Prostate gland (tissue), 2 donors: ENCODE measurements at regions not wholly inside any gene's neighbourhood (a gene's known extent, or its start where the extent isn't known, plus 50 kb on each side); places are given as distances from the start of the nearest gene placed in this dataset.

ENCODE experiments used
- DNase-seq: peaks from one replicate; pipeline ENCODE4 v3.0.0-alpha.2; 2019; ENCODE audit warnings: low spot score
- H3K27ac ChIP-seq, 2 donors: fragments of 200-600 bp; sonication (generic); 2 replicates each; pipeline ENCODE4 v1.5.1; 2017 to 2019
- H3K27me3 ChIP-seq: fragments of 200-600 bp; sonication (generic); replicated peaks from 2 replicates; pipeline ENCODE4 v1.5.1; 2019; ENCODE audit not compliant: insufficient read depth
- H3K36me3 ChIP-seq, 2 donors: fragments of 200-600 bp; sonication (generic); 1 replicate in 1 of 2; 2 replicates in 1 of 2; pipeline versions ENCODE4 v1.5.1 to v1.8.1; 2017 to 2019
- H3K4me1 ChIP-seq: fragments of 200-600 bp; sonication (generic); replicated peaks from 2 replicates; pipeline ENCODE4 v1.5.1; 2019
- H3K4me3 ChIP-seq, 2 donors: fragments of 200-600 bp; sonication (generic); 2 replicates each; pipeline ENCODE4 v1.5.1; 2017 to 2019
- H3K9me3 ChIP-seq: fragments of 200-600 bp; sonication (generic); 2 replicates; pipeline ENCODE4 v1.5.1; 2017
- POLR2A ChIP-seq: fragments of 450-650 bp; IDR thresholded peaks from one replicate; pipeline ENCODE4 v1.6.1; 2016; ENCODE audit warnings: antibody characterized with exemption, mild to moderate bottlenecking
- POLR2AphosphoS5 ChIP-seq: sonication (generic); formaldehyde crosslinking; IDR thresholded peaks from one replicate; pipeline ENCODE4 v1.6.1; 2017; ENCODE audit warnings: antibody characterized with exemption
- WGBS: methylation state at CpG from one replicate; pipeline ENCODE4 v1.1.5; 2018; 5-methylcytosine and 5-hydroxymethylcytosine counted together
- intact Hi-C: fragments of 100-400 bp; cut with DNase I; formaldehyde crosslinking; loops from one replicate; pipeline ENCODE4 v1.14.2; 2022
- TF ChIP-seq, protein P1 (sequence below), 4 experiments: fragments of 200-600 bp in 2 of 4; fragments of 450-650 bp in 2 of 4; sonication (generic) in 2 of 4; IDR thresholded peaks; 1 replicate in 3 of 4; 2 replicates in 1 of 4; pipeline ENCODE4 v1.5.1; 2016 to 2019; ENCODE audit warnings: antibody characterized with exemption in 4 of 4, mild to moderate bottlenecking in 2 of 4, moderate library complexity in 2 of 4

DNA sequence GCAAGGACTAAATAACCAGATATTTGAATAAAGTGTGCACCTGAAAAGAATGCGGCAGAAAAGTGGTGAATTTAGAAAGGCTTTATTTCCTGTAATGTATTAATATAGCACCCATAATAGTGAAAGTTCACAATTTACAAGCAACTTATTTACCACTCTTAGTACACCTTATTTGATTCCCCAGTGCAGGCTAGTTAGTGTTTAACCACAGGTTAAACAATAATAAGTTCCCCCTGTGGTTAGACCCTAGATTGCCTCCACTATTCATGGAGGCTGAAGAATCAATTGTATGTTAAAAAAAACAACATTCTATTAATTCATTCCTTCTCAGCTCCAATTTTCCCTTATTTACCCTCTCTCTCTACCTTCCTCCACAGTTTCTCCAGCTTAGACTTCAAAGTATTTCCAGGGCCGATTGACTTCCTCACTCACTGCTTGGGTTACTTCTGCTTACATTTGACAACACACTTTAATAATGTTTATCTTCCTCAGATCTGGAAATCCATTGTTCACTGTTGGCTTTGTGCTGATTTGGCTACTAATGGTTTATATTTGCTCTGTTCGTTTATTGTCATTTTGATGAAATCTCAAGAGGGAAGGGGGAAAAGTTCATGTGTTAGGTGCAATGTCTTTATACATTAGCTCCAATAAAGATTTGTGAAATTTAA lies 796.3 kb downstream of the BRINP3 start:
- Histone ChIP-seq H3K36me3 (no peaks in the 10 kb centered on the region), H3K4me3 (no peak overlapping the region), H3K9me3 (no peaks in the 10 kb centered on the region), H3K4me1 (no peaks in the 10 kb centered on the region), H3K27me3 (no peaks in the 10 kb centered on the region), H3K27ac (no peak overlapping the region)
- no peak for TF ChIP-seq POLR2AphosphoS5
- TF ChIP-seq, protein P1, sequence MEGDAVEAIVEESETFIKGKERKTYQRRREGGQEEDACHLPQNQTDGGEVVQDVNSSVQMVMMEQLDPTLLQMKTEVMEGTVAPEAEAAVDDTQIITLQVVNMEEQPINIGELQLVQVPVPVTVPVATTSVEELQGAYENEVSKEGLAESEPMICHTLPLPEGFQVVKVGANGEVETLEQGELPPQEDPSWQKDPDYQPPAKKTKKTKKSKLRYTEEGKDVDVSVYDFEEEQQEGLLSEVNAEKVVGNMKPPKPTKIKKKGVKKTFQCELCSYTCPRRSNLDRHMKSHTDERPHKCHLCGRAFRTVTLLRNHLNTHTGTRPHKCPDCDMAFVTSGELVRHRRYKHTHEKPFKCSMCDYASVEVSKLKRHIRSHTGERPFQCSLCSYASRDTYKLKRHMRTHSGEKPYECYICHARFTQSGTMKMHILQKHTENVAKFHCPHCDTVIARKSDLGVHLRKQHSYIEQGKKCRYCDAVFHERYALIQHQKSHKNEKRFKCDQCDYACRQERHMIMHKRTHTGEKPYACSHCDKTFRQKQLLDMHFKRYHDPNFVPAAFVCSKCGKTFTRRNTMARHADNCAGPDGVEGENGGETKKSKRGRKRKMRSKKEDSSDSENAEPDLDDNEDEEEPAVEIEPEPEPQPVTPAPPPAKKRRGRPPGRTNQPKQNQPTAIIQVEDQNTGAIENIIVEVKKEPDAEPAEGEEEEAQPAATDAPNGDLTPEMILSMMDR (IDR thresholded peaks at IDR 0.05): no peak
- no peak for TF ChIP-seq POLR2A
- WGBS: 30% methylated on average over 3 of the region's 3 CpGs
- intact Hi-C loops: no loop called here
- no peak for DNase-seq

DNA sequence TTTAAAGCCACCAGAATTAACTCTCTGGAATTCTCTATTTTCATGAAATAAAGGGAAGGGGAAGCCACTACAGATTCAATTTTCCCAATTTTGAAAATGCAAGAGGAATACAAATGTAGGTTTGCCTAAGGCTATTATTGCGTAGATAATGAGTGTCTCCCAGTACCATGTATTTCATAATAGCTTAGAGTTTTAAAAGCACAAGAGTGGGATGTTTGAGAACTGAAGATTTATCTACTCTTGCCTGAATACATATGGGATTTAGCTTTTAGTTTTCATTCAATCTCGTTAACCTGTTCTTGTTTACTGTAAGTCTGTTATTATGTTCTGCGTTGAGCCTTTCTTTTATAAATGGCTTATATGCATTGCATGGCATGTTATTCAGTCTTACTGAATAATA lies 795.1 kb downstream of the BRINP3 start:
- H3K27me3 ChIP-seq: no peaks in the 10 kb centered on the region
- no peak overlapping the region for H3K4me3 ChIP-seq
- no peak overlapping the region for H3K27ac ChIP-seq
- H3K36me3 ChIP-seq: no peaks in the 10 kb centered on the region
- 55% methylated on average over 3 of the region's 3 CpGs for WGBS
- intact Hi-C loops: no loop called here
- H3K9me3 ChIP-seq: no peaks in the 10 kb centered on the region
- no peaks in the 10 kb centered on the region for H3K4me1 ChIP-seq
- no peak for DNase-seq
- TF ChIP-seq POLR2AphosphoS5 (no peak), POLR2A (no peak)
- TF ChIP-seq, protein P1 (IDR thresholded peaks at IDR 0.05): no peak

DNA sequence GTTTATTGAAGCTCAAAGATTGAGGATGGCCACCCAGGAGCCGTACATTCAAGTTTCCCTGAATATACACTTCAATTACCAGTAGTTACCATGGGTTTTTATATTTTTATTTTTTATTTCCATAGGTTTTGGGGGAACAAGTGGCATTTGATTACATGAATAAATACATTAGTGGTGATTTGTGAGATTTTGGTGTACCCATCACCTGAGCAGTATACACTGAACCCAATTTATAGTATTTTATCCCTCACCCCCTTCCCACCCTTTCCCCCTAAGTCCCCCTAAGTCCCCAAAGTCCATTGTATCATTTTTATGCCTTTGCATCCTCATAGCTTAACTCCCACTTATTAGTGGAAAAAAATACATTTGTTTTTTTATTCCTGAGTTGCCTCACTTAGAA lies 791.4 kb downstream of the BRINP3 start:
- no peaks in the 10 kb centered on the region for H3K27me3 ChIP-seq
- intact Hi-C loops: no loop called here
- no peak for DNase-seq
- TF ChIP-seq, protein P1 (IDR thresholded peaks at IDR 0.05): no peak
- TF ChIP-seq POLR2AphosphoS5: no peak
- no peak for TF ChIP-seq POLR2A
- WGBS: 91% methylated on average over 1 of the region's 1 CpG
- no peaks in the 10 kb centered on the region for H3K36me3 ChIP-seq
- H3K4me3 ChIP-seq: no peak overlapping the region
- no peak overlapping the region for H3K27ac ChIP-seq
- H3K4me1 ChIP-seq: no peaks in the 10 kb centered on the region
- H3K9me3 ChIP-seq: no peaks in the 10 kb centered on the region

DNA sequence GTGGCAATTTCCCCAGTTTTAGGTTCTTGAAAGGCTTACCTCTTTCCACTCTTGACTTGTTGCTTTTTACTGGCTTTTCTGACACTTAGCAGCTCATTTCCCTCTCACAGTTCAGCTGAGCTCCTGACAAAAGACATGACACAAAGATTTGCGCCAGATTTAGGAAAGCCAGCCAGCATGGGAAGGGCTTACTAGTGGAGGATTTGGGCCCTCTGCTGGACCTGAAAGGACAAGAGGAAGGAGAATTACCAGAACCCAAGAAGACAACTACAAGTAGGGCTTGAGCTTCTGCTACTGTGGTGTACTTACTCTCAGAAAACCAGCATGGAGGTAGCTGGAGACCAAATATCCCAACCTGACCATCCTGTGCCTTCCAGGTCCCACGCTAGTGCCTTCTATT lies 784.5 kb downstream of the BRINP3 start:
- WGBS: 93% methylated on average over 2 of the region's 2 CpGs
- intact Hi-C loops: no loop called here
- Histone ChIP-seq H3K9me3 (no peaks in the 10 kb centered on the region), H3K4me3 (no peak overlapping the region), H3K27ac (no peak overlapping the region), H3K4me1 (no peaks in the 10 kb centered on the region), H3K27me3 (no peaks in the 10 kb centered on the region), H3K36me3 (no peaks in the 10 kb centered on the region)
- DNase-seq: no peak
- TF ChIP-seq POLR2AphosphoS5: no peak
- TF ChIP-seq, protein P1 (IDR thresholded peaks at IDR 0.05): no peak
- no peak for TF ChIP-seq POLR2A

DNA sequence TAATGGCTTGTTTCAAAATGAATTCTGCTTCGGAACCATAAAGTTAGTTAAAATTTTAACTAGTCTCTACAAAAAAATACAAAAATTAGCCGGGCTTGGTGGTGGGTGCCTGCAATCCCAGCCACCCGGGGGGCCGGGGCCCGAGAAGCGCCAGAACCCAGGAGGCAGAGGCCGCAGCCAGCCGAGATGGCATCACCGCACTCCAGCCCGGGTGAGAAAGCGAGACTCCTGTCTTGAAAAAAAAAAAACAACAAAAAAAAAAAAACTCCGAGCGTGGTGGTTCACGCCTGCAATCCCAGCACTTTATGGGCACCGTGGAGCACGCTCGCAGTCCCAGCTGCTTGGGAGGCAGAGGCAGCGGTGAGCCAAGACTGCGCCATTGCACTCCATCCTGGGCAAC lies 781.4 kb downstream of the BRINP3 start:
- no peaks in the 10 kb centered on the region for H3K4me1 ChIP-seq
- no peaks in the 10 kb centered on the region for H3K27me3 ChIP-seq
- intact Hi-C loops: no loop called here
- no peak overlapping the region for H3K4me3 ChIP-seq
- H3K9me3 ChIP-seq: no peaks in the 10 kb centered on the region
- WGBS: 94% methylated on average over 19 of the region's 19 CpGs
- no peak for DNase-seq
- no peak overlapping the region for H3K27ac ChIP-seq
- H3K36me3 ChIP-seq: no peaks in the 10 kb centered on the region
- TF ChIP-seq POLR2AphosphoS5 (no peak), POLR2A (no peak)
- TF ChIP-seq, protein P1 (IDR thresholded peaks at IDR 0.05): no peak
